Stomach (tissue), 8 donors: ENCODE measurements at regions not wholly inside any gene's neighbourhood (a gene's known extent, or its start where the extent isn't known, plus 50 kb on each side); places are given as distances from the start of the nearest gene placed in this dataset.

Source experiments
- DNase-seq, 2 donors: peaks; one replicate each; pipeline versions ENCODE4 v3.0.0 to v3.0.0-alpha.2; 2013 to 2019
- H3K27ac ChIP-seq, 5 donors: fragments of 200-600 bp in 4 of 5; sonication (generic) in 4 of 5; one replicate each; pipeline ENCODE4 v1.5.1; 2013 to 2019; ENCODE audit warnings: mild to moderate bottlenecking in 1 of 5, moderate library complexity in 1 of 5
- H3K27me3 ChIP-seq, 3 donors: fragments of 200-600 bp; sonication (generic); one replicate each; pipeline ENCODE4 v1.5.1; 2017 to 2019; ENCODE audit warnings: mixed run types in 1 of 3
- H3K36me3 ChIP-seq, 4 donors: fragments of 200-600 bp; sonication (generic); 1 replicate in 3 of 4; 2 replicates in 1 of 4; pipeline ENCODE4 v1.5.1; 2016 to 2019
- H3K4me1 ChIP-seq, 4 donors: fragments of 200-600 bp; sonication (generic); one replicate each; pipeline ENCODE4 v1.5.1; 2016 to 2019
- H3K4me3 ChIP-seq, 4 donors: fragments of 200-600 bp; sonication (generic) in 3 of 4; one replicate each; pipeline ENCODE4 v1.5.1; 2016 to 2019; ENCODE audit warnings: mild to moderate bottlenecking in 1 of 4
- H3K9me3 ChIP-seq, 4 donors: fragments of 200-600 bp; sonication (generic); one replicate each; pipeline ENCODE4 v1.5.1; 2016 to 2019
- EP300 ChIP-seq: sonication (generic); formaldehyde crosslinking; IDR thresholded peaks from one replicate; pipeline ENCODE4 v1.6.1; 2017; ENCODE audit warnings: antibody characterized with exemption
- POLR2A ChIP-seq, 4 donors: fragments of 450-650 bp; IDR thresholded peaks; one replicate each; pipeline ENCODE4 v1.6.1; 2016; ENCODE audit warnings: antibody characterized with exemption in 4 of 4, control low read depth in 2 of 4, mild to moderate bottlenecking in 1 of 4, moderate library complexity in 1 of 4
- POLR2AphosphoS5 ChIP-seq, 3 donors: sonication (generic); formaldehyde crosslinking; IDR thresholded peaks; one replicate each; pipeline ENCODE4 v1.6.1; 2016; ENCODE audit warnings: antibody characterized with exemption in 3 of 3
- WGBS, 5 donors: extraction: QIAGEN DNeasy Blood & Tissue Kit in 3 of 5; methylation state at CpG; one replicate each; pipeline versions ENCODE4 v1.1.5 to v1.1.7; 2013 to 2018; 5-methylcytosine and 5-hydroxymethylcytosine counted together
- intact Hi-C: fragments of 100-400 bp; cut with DNase I; formaldehyde crosslinking; loops from one replicate; pipeline ENCODE4 v1.15.1; 2023; ENCODE audit warnings: low total_unique reads
- TF ChIP-seq, protein P1 (sequence below), 7 experiments: fragments of 450-650 bp in 4 of 7; fragments of 200-600 bp in 3 of 7; sonication (generic) in 3 of 7; IDR thresholded peaks; one replicate each; pipeline ENCODE4 v1.5.1; 2016 to 2019; ENCODE audit warnings: antibody characterized with exemption in 7 of 7, control low read depth in 2 of 7, mild to moderate bottlenecking in 1 of 7
- donor health status: healthy with polysubstance abuse.
- donor health status: Bipolar disorder and iron deficiency.
- donor health status: healthy.

DNA sequence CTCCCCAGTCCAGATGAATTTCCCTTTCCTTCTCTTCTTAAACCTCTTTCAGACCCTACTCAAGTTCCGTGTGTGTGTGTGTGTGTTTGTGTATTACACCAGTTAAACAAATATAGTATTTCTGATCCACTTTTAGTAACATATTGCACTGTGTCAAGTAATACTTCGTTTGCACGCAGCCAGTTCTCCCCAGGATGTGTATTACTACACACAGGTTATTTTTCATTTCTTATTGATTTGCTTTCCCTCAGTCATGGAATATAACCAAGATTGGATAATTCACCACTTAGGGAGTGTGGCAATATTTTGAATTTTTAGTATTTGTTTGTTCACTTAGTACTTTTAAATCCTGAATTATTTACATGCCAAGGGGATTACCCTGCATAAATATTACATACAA, 667.0 kb downstream of the NR2F2 start:
- intact Hi-C loops, result no loop called here
- WGBS, 5 donors, result 44 to 63% (median 51%) methylated on average over 3 of the region's 3 CpGs
- TF ChIP-seq POLR2AphosphoS5 (IDR thresholded peaks at IDR 0.05) (no peak), EP300 (no peak), POLR2A (IDR thresholded peaks at IDR 0.05) (no peak)
- TF ChIP-seq, protein P1, sequence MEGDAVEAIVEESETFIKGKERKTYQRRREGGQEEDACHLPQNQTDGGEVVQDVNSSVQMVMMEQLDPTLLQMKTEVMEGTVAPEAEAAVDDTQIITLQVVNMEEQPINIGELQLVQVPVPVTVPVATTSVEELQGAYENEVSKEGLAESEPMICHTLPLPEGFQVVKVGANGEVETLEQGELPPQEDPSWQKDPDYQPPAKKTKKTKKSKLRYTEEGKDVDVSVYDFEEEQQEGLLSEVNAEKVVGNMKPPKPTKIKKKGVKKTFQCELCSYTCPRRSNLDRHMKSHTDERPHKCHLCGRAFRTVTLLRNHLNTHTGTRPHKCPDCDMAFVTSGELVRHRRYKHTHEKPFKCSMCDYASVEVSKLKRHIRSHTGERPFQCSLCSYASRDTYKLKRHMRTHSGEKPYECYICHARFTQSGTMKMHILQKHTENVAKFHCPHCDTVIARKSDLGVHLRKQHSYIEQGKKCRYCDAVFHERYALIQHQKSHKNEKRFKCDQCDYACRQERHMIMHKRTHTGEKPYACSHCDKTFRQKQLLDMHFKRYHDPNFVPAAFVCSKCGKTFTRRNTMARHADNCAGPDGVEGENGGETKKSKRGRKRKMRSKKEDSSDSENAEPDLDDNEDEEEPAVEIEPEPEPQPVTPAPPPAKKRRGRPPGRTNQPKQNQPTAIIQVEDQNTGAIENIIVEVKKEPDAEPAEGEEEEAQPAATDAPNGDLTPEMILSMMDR (IDR thresholded peaks at IDR 0.05), result no peak
- no peak for DNase-seq
- Histone ChIP-seq H3K27ac (no peak overlapping the region), H3K4me1 (no peaks in the 10 kb centered on the region), H3K36me3 (no peaks in the 10 kb centered on the region), H3K27me3 (no peaks in the 10 kb centered on the region), H3K4me3 (no peak overlapping the region), H3K9me3 (peaks cover 0 to under 1% (median 0%) of the 10 kb centered on the region in 4 donors)

DNA sequence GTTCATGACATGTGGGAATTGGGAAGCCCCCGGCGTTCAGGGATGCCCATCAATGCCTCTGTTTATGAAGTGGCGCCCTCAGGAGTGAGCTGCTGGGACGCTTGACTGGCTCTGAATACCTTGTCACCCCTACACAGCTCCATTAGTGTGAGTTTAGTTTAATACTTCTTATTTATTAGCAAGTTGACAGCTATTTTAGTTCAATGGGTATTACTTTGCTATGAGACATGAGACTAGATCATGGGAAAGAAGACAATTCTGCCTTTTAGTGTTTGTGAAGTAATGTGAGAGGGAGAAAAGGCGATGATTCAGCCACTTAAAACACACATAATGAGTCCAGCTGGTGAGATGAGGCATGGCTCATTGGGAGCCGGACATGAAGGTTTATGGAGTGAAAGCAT, 678.5 kb downstream of the NR2F2 start:
- H3K9me3 ChIP-seq, result no peaks in the 10 kb centered on the region
- TF ChIP-seq, protein P1 (IDR thresholded peaks at IDR 0.05), result no peak
- H3K4me1 ChIP-seq, result no peaks in the 10 kb centered on the region
- no peak for DNase-seq
- H3K36me3 ChIP-seq, result no peaks in the 10 kb centered on the region
- H3K27ac ChIP-seq, result no peak overlapping the region
- H3K27me3 ChIP-seq, result no peaks in the 10 kb centered on the region
- H3K4me3 ChIP-seq, result no peak overlapping the region
- 70 to 79% (median 77%) methylated on average over 6 of the region's 6 CpGs for WGBS, 5 donors
- intact Hi-C loops, result no loop called here

DNA sequence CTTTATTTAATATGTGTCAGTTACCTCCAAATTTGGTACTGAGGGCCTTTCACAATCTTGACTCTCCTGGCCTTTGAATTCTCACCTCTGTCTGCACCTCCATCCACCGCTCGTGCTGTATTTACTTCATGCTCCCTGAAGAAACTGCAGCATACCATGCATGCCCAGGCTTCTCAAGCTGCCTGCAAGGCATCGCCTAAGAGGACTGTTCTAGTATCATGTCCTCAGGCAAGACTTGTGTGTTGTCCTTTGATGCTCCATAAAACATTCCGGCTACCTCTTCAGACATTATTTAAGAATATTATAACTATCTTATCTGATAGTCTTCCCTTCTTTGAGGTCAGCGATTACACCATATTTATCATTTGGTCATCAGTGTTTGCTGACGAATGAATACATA, 682.5 kb downstream of the NR2F2 start:
- TF ChIP-seq EP300 (no peak), POLR2A (IDR thresholded peaks at IDR 0.05) (no peak), POLR2AphosphoS5 (IDR thresholded peaks at IDR 0.05) (no peak)
- TF ChIP-seq, protein P1 (IDR thresholded peaks at IDR 0.05), result no peak
- Histone ChIP-seq H3K27ac (no peak overlapping the region), H3K27me3 (no peaks in the 10 kb centered on the region), H3K9me3 (peaks cover 0 to 8% (median under 1%) of the 10 kb centered on the region in 4 donors), H3K4me1 (no peaks in the 10 kb centered on the region), H3K36me3 (no peaks in the 10 kb centered on the region), H3K4me3 (no peak overlapping the region)
- intact Hi-C loops, result no loop called here
- WGBS, 5 donors, result 88 to 94% (median 89%) methylated on average over 6 of the region's 6 CpGs
- DNase-seq, result no peak

DNA sequence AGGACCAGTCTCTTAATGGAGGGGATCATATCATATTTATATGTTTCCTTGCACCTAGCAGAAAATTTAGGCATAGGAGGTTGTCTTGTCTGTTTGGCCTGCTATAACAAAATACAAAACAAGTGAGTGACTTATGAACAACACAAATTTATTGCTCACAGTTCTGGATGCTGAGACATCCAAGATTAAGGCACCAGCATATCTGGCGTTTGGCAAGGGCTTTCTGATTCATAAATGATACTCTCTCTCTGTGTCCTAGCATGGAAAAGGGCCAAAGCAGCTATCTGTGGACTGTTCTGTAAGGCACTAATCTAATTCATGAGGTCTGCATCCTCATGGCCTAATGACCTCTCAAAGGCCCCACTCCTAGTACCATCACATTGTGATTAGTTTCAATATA, 683.0 kb downstream of the NR2F2 start:
- Histone ChIP-seq H3K27me3 (no peaks in the 10 kb centered on the region), H3K4me3 (no peak overlapping the region), H3K4me1 (no peaks in the 10 kb centered on the region), H3K9me3 (peaks cover 0 to 11% (median 2%) of the 10 kb centered on the region in 4 donors), H3K27ac (no peak overlapping the region), H3K36me3 (no peaks in the 10 kb centered on the region)
- TF ChIP-seq EP300, result no peak
- no peak for TF ChIP-seq POLR2AphosphoS5 (IDR thresholded peaks at IDR 0.05)
- no peak for TF ChIP-seq POLR2A (IDR thresholded peaks at IDR 0.05)
- TF ChIP-seq, protein P1 (IDR thresholded peaks at IDR 0.05), result no peak
- DNase-seq, result no peak
- WGBS, 5 donors, result 68 to 94% (median 75%) methylated on average over 1 of the region's 1 CpG
- intact Hi-C loops, result no loop called here

DNA sequence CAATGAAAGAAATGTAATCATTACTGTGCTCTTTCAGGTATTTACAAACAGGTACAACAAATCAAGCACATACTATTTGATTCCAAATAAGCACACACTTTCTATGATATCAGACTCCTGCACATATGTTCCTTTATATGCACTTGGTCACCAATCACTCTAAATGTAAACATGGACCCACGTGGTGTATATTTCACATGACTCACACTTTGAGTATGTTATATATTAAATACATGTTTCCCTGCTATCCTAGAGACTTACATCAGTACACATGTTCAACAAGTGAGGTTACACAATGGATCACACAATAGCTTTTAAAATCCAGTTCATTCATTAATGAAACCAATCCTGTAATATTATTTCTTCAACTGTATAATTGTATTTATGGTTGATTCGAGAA, 683.5 kb downstream of the NR2F2 start:
- DNase-seq, result no peak
- 39 to 53% (median 42%) methylated on average over 2 of the region's 2 CpGs for WGBS, 5 donors
- Histone ChIP-seq H3K4me1 (no peaks in the 10 kb centered on the region), H3K27me3 (no peaks in the 10 kb centered on the region), H3K4me3 (no peak overlapping the region), H3K27ac (no peak overlapping the region), H3K9me3 (peaks cover 0 to 11% (median 2%) of the 10 kb centered on the region in 4 donors), H3K36me3 (no peaks in the 10 kb centered on the region)
- intact Hi-C loops, result no loop called here
- no peak for TF ChIP-seq EP300
- TF ChIP-seq POLR2A (IDR thresholded peaks at IDR 0.05), result no peak
- no peak for TF ChIP-seq POLR2AphosphoS5 (IDR thresholded peaks at IDR 0.05)
- TF ChIP-seq, protein P1 (IDR thresholded peaks at IDR 0.05), result no peak
